ENCODE measurements at regions not wholly inside any gene's neighbourhood (a gene's known extent, or its start where the extent isn't known, plus 50 kb on each side); places are given as distances from the start of the nearest gene placed in this dataset.

DNA sequence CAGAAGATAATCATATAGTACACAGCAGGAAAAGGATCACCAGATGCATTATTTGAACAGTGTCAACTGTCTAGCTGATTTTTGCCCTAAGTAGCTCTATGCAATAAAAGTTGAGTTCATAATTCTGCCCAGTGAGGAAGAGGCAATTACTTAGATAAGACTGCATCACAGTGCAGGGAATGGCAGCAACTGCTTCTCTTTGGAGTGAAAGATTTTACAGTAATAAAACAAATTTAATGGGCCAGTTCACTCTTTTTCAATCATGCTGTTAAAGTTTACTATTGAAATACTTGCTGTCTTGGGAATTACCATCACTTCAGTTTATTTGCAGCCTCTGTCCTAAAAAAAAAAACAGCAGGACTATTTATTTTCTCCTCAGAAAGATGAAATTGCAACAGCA, 907.9 kb downstream of the ANKRD7 start:
- TF ChIP-seq, protein P1, sequence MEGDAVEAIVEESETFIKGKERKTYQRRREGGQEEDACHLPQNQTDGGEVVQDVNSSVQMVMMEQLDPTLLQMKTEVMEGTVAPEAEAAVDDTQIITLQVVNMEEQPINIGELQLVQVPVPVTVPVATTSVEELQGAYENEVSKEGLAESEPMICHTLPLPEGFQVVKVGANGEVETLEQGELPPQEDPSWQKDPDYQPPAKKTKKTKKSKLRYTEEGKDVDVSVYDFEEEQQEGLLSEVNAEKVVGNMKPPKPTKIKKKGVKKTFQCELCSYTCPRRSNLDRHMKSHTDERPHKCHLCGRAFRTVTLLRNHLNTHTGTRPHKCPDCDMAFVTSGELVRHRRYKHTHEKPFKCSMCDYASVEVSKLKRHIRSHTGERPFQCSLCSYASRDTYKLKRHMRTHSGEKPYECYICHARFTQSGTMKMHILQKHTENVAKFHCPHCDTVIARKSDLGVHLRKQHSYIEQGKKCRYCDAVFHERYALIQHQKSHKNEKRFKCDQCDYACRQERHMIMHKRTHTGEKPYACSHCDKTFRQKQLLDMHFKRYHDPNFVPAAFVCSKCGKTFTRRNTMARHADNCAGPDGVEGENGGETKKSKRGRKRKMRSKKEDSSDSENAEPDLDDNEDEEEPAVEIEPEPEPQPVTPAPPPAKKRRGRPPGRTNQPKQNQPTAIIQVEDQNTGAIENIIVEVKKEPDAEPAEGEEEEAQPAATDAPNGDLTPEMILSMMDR (IDR thresholded peaks at IDR 0.05): no peak
- TF ChIP-seq GATA3 (IDR thresholded peaks at IDR 0.05; ENCODE audit: borderline replicate concordance) (no peak), POLR2A (IDR thresholded peaks at IDR 0.05; ENCODE audit: low read length) (no peak), EP300 (IDR thresholded peaks at IDR 0.05) (no peak), RFX5 (IDR thresholded peaks at IDR 0.05) (no peak), SMC3 (IDR thresholded peaks at IDR 0.05) (no peak), JUNB (IDR thresholded peaks at IDR 0.05) (no peak), JUN (IDR thresholded peaks at IDR 0.05) (no peak), EHF (CRISPR knock-in tag; IDR thresholded peaks at IDR 0.05) (no peak), ZSCAN20 (CRISPR knock-in tag; IDR thresholded peaks at IDR 0.05) (no peak)
- TF ChIP-seq, protein P2, sequence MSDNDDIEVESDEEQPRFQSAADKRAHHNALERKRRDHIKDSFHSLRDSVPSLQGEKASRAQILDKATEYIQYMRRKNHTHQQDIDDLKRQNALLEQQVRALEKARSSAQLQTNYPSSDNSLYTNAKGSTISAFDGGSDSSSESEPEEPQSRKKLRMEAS (IDR thresholded peaks at IDR 0.05): no peak
- TF ChIP-seq, protein P3, sequence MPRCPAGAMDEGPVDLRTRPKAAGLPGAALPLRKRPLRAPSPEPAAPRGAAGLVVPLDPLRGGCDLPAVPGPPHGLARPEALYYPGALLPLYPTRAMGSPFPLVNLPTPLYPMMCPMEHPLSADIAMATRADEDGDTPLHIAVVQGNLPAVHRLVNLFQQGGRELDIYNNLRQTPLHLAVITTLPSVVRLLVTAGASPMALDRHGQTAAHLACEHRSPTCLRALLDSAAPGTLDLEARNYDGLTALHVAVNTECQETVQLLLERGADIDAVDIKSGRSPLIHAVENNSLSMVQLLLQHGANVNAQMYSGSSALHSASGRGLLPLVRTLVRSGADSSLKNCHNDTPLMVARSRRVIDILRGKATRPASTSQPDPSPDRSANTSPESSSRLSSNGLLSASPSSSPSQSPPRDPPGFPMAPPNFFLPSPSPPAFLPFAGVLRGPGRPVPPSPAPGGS (IDR thresholded peaks at IDR 0.05): no peak
- TF ChIP-seq, protein P4, sequence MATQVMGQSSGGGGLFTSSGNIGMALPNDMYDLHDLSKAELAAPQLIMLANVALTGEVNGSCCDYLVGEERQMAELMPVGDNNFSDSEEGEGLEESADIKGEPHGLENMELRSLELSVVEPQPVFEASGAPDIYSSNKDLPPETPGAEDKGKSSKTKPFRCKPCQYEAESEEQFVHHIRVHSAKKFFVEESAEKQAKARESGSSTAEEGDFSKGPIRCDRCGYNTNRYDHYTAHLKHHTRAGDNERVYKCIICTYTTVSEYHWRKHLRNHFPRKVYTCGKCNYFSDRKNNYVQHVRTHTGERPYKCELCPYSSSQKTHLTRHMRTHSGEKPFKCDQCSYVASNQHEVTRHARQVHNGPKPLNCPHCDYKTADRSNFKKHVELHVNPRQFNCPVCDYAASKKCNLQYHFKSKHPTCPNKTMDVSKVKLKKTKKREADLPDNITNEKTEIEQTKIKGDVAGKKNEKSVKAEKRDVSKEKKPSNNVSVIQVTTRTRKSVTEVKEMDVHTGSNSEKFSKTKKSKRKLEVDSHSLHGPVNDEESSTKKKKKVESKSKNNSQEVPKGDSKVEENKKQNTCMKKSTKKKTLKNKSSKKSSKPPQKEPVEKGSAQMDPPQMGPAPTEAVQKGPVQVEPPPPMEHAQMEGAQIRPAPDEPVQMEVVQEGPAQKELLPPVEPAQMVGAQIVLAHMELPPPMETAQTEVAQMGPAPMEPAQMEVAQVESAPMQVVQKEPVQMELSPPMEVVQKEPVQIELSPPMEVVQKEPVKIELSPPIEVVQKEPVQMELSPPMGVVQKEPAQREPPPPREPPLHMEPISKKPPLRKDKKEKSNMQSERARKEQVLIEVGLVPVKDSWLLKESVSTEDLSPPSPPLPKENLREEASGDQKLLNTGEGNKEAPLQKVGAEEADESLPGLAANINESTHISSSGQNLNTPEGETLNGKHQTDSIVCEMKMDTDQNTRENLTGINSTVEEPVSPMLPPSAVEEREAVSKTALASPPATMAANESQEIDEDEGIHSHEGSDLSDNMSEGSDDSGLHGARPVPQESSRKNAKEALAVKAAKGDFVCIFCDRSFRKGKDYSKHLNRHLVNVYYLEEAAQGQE (IDR thresholded peaks at IDR 0.05): no peak
